Mucosa of descending colon (tissue), 3 donors: ENCODE measurements at regions not wholly inside any gene's neighbourhood (a gene's known extent, or its start where the extent isn't known, plus 50 kb on each side); places are given as distances from the start of the nearest gene placed in this dataset.

Source experiments
- ATAC-seq: fragments of 200-7000 bp; cut with Tn5 transposase; one replicate; pipeline ENCODE4 v1.9.1; 2020; ENCODE audit warnings: mild to moderate bottlenecking, moderate library complexity
- DNase-seq, 3 donors: peaks; one replicate each; pipeline ENCODE4 v3.0.0-alpha.2; 2020
- H3K36me3 ChIP-seq: fragments of 200-600 bp; one replicate; pipeline ENCODE4 v1.8.0; 2021; ENCODE audit warnings: low read depth, mild to moderate bottlenecking
- H3K4me1 ChIP-seq: fragments of 200-600 bp; one replicate; pipeline ENCODE4 v1.8.0; 2021; ENCODE audit warnings: low read depth, mild to moderate bottlenecking
- H3K4me3 ChIP-seq: fragments of 200-600 bp; one replicate; pipeline ENCODE4 v1.8.0; 2021; ENCODE audit warnings: mild to moderate bottlenecking
- H3K9me3 ChIP-seq: fragments of 200-600 bp; one replicate; pipeline ENCODE4 v1.8.0; 2021; ENCODE audit warnings: mild to moderate bottlenecking
- intact Hi-C, 2 donors: fragments of 100-400 bp; cut with DNase I in 1 of 2; cut with micrococcal nuclease in 1 of 2; formaldehyde crosslinking; loops; one replicate each; pipeline versions ENCODE4 v1.11.0 to v1.11.1; 2022; cut with DNase I, micrococcal nuclease
- TF ChIP-seq, protein P1 (sequence below): fragments of 200-600 bp; IDR thresholded peaks from one replicate; pipeline ENCODE4 v1.8.0; 2022; ENCODE audit warnings: antibody characterized with exemption, mild to moderate bottlenecking
- donor health status: DM: no; HTN: no; CAD: no; lungs with moderate emphysema.
- donor health status: DM: no; HTN: no; CAD: no.
- donor health status: DM: no; HTN: yes; CAD: no.

DNA sequence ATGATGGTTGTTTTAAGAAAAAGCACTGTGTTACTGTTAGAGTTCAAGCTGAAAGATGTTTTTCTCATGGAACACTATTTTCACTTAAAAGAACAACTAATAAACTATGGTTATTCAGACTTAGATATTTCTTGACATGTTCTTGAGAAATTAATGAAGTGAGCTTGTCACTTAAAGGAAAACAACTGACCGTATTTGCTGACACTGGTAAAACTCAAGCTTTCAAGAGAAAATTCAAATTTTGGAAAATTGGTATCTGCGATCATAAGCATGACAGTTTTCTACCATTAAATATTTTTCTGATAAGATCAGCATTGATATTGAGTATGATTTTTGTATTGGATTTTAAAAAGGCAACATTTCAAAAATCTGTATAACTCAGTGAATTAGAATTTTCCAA, 549.5 kb upstream of the ACTRT1 start:
- DNase-seq (no peak), ATAC-seq (no peak)
- TF ChIP-seq, protein P1, sequence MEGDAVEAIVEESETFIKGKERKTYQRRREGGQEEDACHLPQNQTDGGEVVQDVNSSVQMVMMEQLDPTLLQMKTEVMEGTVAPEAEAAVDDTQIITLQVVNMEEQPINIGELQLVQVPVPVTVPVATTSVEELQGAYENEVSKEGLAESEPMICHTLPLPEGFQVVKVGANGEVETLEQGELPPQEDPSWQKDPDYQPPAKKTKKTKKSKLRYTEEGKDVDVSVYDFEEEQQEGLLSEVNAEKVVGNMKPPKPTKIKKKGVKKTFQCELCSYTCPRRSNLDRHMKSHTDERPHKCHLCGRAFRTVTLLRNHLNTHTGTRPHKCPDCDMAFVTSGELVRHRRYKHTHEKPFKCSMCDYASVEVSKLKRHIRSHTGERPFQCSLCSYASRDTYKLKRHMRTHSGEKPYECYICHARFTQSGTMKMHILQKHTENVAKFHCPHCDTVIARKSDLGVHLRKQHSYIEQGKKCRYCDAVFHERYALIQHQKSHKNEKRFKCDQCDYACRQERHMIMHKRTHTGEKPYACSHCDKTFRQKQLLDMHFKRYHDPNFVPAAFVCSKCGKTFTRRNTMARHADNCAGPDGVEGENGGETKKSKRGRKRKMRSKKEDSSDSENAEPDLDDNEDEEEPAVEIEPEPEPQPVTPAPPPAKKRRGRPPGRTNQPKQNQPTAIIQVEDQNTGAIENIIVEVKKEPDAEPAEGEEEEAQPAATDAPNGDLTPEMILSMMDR: no peak
- H3K9me3 ChIP-seq: no peaks in the 10 kb centered on the region
- H3K36me3 ChIP-seq: no peaks in the 10 kb centered on the region
- H3K4me1 ChIP-seq: no peaks in the 10 kb centered on the region
- intact Hi-C loops: no loop called here
- H3K4me3 ChIP-seq: no peak overlapping the region

DNA sequence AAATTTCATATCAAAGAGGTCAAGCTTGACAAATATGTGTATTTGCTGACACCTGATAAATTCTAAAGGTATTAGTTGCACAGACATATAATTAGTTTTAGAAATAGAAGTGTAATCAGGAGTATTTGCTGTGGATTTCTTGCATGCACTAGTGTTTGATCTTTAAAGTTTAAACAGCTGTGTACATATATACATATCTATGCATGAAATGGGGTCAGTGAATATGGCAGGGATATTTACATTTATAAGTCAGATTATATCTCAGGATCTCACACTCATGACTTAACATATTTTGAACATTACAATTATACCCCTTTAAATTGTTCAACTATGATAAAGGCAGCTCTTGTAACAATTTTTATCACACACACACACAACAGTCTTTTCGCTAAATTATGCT, 547.4 kb upstream of the ACTRT1 start:
- no peaks in the 10 kb centered on the region for H3K4me1 ChIP-seq
- TF ChIP-seq, protein P1: no peak
- intact Hi-C loops: no loop called here
- no peaks in the 10 kb centered on the region for H3K9me3 ChIP-seq
- no peaks in the 10 kb centered on the region for H3K36me3 ChIP-seq
- H3K4me3 ChIP-seq: no peak overlapping the region
- DNase-seq (no peak), ATAC-seq (no peak)

DNA sequence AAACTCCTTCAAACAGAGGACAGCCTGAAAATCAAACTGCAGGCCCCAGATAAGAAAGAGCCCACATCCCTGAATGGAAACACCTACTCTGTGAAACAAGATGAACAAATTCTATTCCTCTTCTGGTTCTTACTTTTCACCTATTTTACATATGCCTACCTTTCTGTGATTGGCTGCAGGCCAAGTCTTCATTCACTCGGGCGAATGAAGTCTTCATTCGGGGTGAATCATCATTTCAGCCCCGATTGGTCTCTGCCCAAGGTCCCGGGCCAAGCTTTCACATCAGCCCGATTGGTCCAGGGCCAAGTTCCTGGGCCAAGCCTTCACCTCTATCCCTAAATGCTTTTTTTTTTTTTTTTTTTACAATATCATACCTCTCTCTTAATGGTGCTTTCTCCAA, 529.8 kb upstream of the ACTRT1 start:
- ATAC-seq (no peak), DNase-seq (no peak)
- no peaks in the 10 kb centered on the region for H3K4me1 ChIP-seq
- no peak overlapping the region for H3K4me3 ChIP-seq
- TF ChIP-seq, protein P1: no peak
- intact Hi-C loops: no loop called here
- H3K36me3 ChIP-seq: no peaks in the 10 kb centered on the region
- no peaks in the 10 kb centered on the region for H3K9me3 ChIP-seq

DNA sequence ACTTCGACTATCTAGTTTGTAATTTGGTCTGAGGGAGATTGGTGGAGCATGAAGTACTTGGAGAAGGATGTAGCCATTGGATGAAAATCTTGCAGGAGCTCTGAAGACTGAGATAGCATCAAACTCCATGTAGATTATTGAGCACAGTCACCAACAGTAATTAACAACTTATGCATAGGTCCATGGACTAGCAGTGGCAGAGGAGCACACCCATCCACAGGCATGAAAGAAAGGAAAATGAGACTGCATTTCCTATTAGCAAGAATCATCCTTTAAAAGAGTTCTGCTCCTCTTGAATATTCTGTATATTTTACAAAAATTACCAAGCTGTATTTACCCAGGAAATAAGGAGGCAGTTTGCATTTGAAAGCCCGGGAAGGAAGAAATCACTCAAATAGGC, 529.4 kb upstream of the ACTRT1 start:
- Histone ChIP-seq H3K4me3 (no peak overlapping the region), H3K9me3 (no peaks in the 10 kb centered on the region), H3K4me1 (no peaks in the 10 kb centered on the region), H3K36me3 (no peaks in the 10 kb centered on the region)
- intact Hi-C loops: no loop called here
- ATAC-seq: no peak
- no peak for DNase-seq
- TF ChIP-seq, protein P1: no peak

DNA sequence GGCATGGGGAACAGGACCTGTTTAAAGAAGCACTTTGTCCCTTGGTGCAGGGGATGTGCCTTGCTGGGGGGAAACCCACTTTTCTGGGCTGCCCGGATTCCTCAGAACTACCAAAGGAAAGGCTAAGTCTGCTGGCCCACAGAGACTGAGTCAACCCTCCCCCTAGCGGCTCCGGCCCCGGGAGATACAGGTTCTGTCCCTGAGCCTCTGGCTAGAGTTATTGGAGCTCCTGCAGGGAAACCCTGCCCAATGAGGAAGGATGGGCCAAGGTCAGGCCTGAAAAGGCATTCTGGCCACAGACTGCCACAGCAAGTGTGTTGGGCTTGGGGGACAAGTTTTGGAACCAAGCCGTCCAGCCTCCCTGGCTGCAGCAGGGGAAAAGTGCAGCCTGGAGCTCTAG, 490.9 kb upstream of the ACTRT1 start:
- Histone ChIP-seq H3K36me3 (no peaks in the 10 kb centered on the region), H3K4me3 (no peak overlapping the region), H3K9me3 (no peaks in the 10 kb centered on the region), H3K4me1 (no peaks in the 10 kb centered on the region)
- DNase-seq (no peak), ATAC-seq (no peak)
- intact Hi-C loops: no loop called here
- TF ChIP-seq, protein P1: no peak

DNA sequence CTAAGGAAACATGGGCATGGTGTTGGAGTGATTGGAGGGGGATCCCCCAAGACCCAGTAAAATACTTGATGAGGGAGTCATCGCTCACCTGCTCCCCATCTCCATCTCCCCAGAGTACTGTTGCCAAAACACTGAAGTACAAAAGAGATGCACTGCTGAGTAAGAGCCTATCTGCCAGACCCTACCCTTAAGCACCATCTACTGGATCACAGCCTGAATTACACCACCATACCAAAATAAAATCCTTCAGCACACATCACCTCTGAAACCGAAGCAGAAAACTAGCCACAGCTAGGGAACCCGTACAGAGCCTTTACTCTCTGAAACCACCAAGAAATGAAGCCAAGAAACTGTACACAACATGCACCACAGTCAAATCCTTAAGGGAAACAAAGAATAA, 466.3 kb upstream of the ACTRT1 start:
- no peak for DNase-seq
- Histone ChIP-seq H3K36me3 (no peaks in the 10 kb centered on the region), H3K9me3 (no peaks in the 10 kb centered on the region), H3K4me1 (no peaks in the 10 kb centered on the region), H3K4me3 (no peak overlapping the region)
- no peak for ATAC-seq
- TF ChIP-seq, protein P1: no peak
- intact Hi-C loops: no loop called here
